ENCODE measurements at regions not wholly inside any gene's neighbourhood (a gene's known extent, or its start where the extent isn't known, plus 50 kb on each side); places are given as distances from the start of the nearest gene placed in this dataset.
"Not testable (repeated sequence)": the region's sequence is repeated elsewhere in the genome, so short reads cannot be mapped to it uniquely, and the experiment has no call there.

GRCh38 chr21:34219334-34220060, 144.3 kb upstream of the KCNE2 start:
- DNase-seq: no peak

GRCh38 chr21:34220556-34221195, 143.1 kb upstream of the KCNE2 start:
- DNase-seq: no peak

GRCh38 chr21:34221331-34222030, 142.3 kb upstream of the KCNE2 start:
- DNase-seq: no peak

- DNase-seq: no peak
Measured at GRCh38 chr21:34222031-34222335, 141.8 kb upstream of the KCNE2 start.

- DNase-seq: no peak
Measured at GRCh38 chr21:34223376-34223775, 140.4 kb upstream of the KCNE2 start.

- DNase-seq: no peak
Measured at GRCh38 chr21:34227386-34227852, 136.4 kb upstream of the KCNE2 start.

- no peak for DNase-seq
Measured at GRCh38 chr21:34228792-34229191, 135.0 kb upstream of the KCNE2 start.

GRCh38 chr21:34229353-34229752, 134.5 kb upstream of the KCNE2 start:
- DNase-seq: no peak

GRCh38 chr21:34233741-34234140, 130.1 kb upstream of the KCNE2 start:
- DNase-seq: not testable (repeated sequence)

- DNase-seq: no peak
Measured at GRCh38 chr21:34235514-34235913, 128.3 kb upstream of the KCNE2 start.

- no peak for DNase-seq
Measured at GRCh38 chr21:34242973-34243372, 120.8 kb upstream of the KCNE2 start.

GRCh38 chr21:34243562-34243961, 120.2 kb upstream of the KCNE2 start:
- DNase-seq: peak in 1 of 2 experiments; percentile 44

GRCh38 chr21:34252751-34253150, 111.1 kb upstream of the KCNE2 start:
- no peak for DNase-seq

GRCh38 chr21:34255073-34255472, 108.7 kb upstream of the KCNE2 start:
- no peak for DNase-seq

GRCh38 chr21:34260277-34261008, 103.4 kb upstream of the KCNE2 start:
- DNase-seq: no peak

GRCh38 chr21:34261841-34262468, 101.9 kb upstream of the KCNE2 start:
- DNase-seq: no peak

- DNase-seq: no peak
Measured at GRCh38 chr21:34262469-34262845, 101.3 kb upstream of the KCNE2 start.

GRCh38 chr21:34263629-34264028, 100.2 kb upstream of the KCNE2 start:
- DNase-seq: no peak

GRCh38 chr21:34266351-34266750, 97.5 kb upstream of the KCNE2 start:
- no peak for DNase-seq

- no peak for DNase-seq
Measured at GRCh38 chr21:34268493-34268892, 95.3 kb upstream of the KCNE2 start.

- no peak for DNase-seq
Measured at GRCh38 chr21:34270411-34270810, 93.4 kb upstream of the KCNE2 start.

GRCh38 chr21:34271189-34271851, 92.5 kb upstream of the KCNE2 start:
- no peak for DNase-seq
